Gastrocnemius medialis (tissue), 4 donors: ENCODE measurements at regions not wholly inside any gene's neighbourhood (a gene's known extent, or its start where the extent isn't known, plus 50 kb on each side); places are given as distances from the start of the nearest gene placed in this dataset.

ENCODE experiments used
- CTCF ChIP-seq, 5 experiments: fragments of 450-650 bp in 3 of 5; fragments of 200-600 bp in 2 of 5; sonication (generic) in 2 of 5; IDR thresholded peaks in 4 of 5; conservative IDR thresholded peaks in 1 of 5; 1 replicate in 4 of 5; 2 replicates in 1 of 5; pipeline ENCODE4 v1.5.1; 2016 to 2019; ENCODE audit warnings: antibody characterized with exemption in 5 of 5, mild to moderate bottlenecking in 3 of 5, moderate library complexity in 3 of 5
- POLR2A ChIP-seq, 2 donors: fragments of 450-650 bp; IDR thresholded peaks; one replicate each; pipeline ENCODE4 v1.6.1; 2017; ENCODE audit warnings: antibody characterized with exemption in 2 of 2, mild to moderate bottlenecking in 2 of 2, moderate library complexity in 2 of 2

- no peak for TF ChIP-seq CTCF (IDR thresholded peaks at IDR 0.05 in 4 of 5, conservative IDR thresholded peaks at IDR 0.05 in 1 of 5)
- TF ChIP-seq POLR2A (IDR thresholded peaks at IDR 0.05) = no peak
Observed at GRCh38 chr12:93079271-93079670, 150.2 kb upstream of the EEA1 start.
